ENCODE measurements at regions not wholly inside any gene's neighbourhood (a gene's known extent, or its start where the extent isn't known, plus 50 kb on each side); places are given as distances from the start of the nearest gene placed in this dataset.
A peak's percentile ranks its signal among the peaks of the same experiment; 100 is the strongest.

DNA sequence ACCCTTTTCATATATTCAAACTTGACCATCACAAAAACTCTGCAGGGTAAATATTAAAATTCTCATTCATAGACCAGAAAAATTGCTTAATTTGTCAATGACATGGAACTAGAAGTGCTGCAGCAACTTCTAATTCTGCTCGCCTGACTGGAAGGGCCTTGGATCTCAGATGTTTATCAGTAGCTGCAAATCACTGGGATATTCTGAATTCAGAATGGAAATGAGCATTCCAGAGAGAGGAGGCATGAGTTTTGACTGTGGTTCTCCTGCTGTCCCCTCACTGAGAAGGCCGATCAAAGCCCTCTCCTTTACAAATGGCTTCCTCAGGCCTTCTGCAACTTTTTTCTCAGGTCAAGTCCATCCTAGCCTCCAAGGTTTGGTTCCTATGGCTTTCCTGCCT is 171.3 kb upstream of the FAM78B start:
- H3K27me3 ChIP-seq (ENCODE audit: control insufficient read depth, insufficient read depth, low read length), result no peaks in the 10 kb centered on the region
- DNase-seq (ENCODE audit: low read depth in 4 of 6, low spot score in 6 of 6), result no peak
- no peak overlapping the region for H3K4me3 ChIP-seq (ENCODE audit: low read depth, low read length)
- H3K9me3 ChIP-seq (ENCODE audit: control insufficient read depth, insufficient read depth, low read length), result no peaks in the 10 kb centered on the region
- H3K4me1 ChIP-seq (ENCODE audit: control insufficient read depth, insufficient read depth, low read length), result no peaks in the 10 kb centered on the region
- H3K27ac ChIP-seq (ENCODE audit: low read depth, low read length), result no peak overlapping the region
- H3K36me3 ChIP-seq (ENCODE audit: control insufficient read depth, insufficient read depth, low read length), result no peaks in the 10 kb centered on the region
- WGBS (ENCODE audit: insufficient coverage), result 89% methylated on average over 2 of the region's 2 CpGs

- H3K4me1 ChIP-seq (ENCODE audit: control insufficient read depth, insufficient read depth, low read length), result no peaks in the 10 kb centered on the region
- H3K27me3 ChIP-seq (ENCODE audit: control insufficient read depth, insufficient read depth, low read length), result no peaks in the 10 kb centered on the region
- no peak for DNase-seq (ENCODE audit: low read depth in 4 of 6, low spot score in 6 of 6)
- H3K27ac ChIP-seq (ENCODE audit: low read depth, low read length), result no peak overlapping the region
- no peaks in the 10 kb centered on the region for H3K36me3 ChIP-seq (ENCODE audit: control insufficient read depth, insufficient read depth, low read length)
- H3K4me3 ChIP-seq (ENCODE audit: low read depth, low read length), result no peak overlapping the region
- H3K9me3 ChIP-seq (ENCODE audit: control insufficient read depth, insufficient read depth, low read length), result no peaks in the 10 kb centered on the region
Measured at GRCh38 chr1:166340709-166341108, 173.9 kb upstream of the FAM78B start.

- Histone ChIP-seq H3K4me3 (ENCODE audit: low read depth, low read length) (no peak overlapping the region), H3K27ac (ENCODE audit: low read depth, low read length) (no peak overlapping the region), H3K27me3 (ENCODE audit: control insufficient read depth, insufficient read depth, low read length) (no peaks in the 10 kb centered on the region), H3K36me3 (ENCODE audit: control insufficient read depth, insufficient read depth, low read length) (no peaks in the 10 kb centered on the region), H3K9me3 (ENCODE audit: control insufficient read depth, insufficient read depth, low read length) (no peaks in the 10 kb centered on the region), H3K4me1 (ENCODE audit: control insufficient read depth, insufficient read depth, low read length) (no peaks in the 10 kb centered on the region)
- 96% methylated on average over 14 of the region's 22 CpGs for WGBS (ENCODE audit: insufficient coverage)
- no peak for DNase-seq (ENCODE audit: low read depth in 4 of 6, low spot score in 6 of 6)
Measured at GRCh38 chr1:166343276-166343675, 176.5 kb upstream of the FAM78B start.

- peak in 2 of 6 donors; percentile 24 to 66 for DNase-seq (ENCODE audit: low read depth in 4 of 6, low spot score in 6 of 6)
- H3K4me1 ChIP-seq (ENCODE audit: control insufficient read depth, insufficient read depth, low read length), result no peaks in the 10 kb centered on the region
- no peaks in the 10 kb centered on the region for H3K36me3 ChIP-seq (ENCODE audit: control insufficient read depth, insufficient read depth, low read length)
- 20% methylated on average over 4 of the region's 5 CpGs for WGBS (ENCODE audit: insufficient coverage)
- H3K27me3 ChIP-seq (ENCODE audit: control insufficient read depth, insufficient read depth, low read length), result no peaks in the 10 kb centered on the region
- no peaks in the 10 kb centered on the region for H3K9me3 ChIP-seq (ENCODE audit: control insufficient read depth, insufficient read depth, low read length)
- no peak overlapping the region for H3K4me3 ChIP-seq (ENCODE audit: low read depth, low read length)
- no peak overlapping the region for H3K27ac ChIP-seq (ENCODE audit: low read depth, low read length)
Measured at GRCh38 chr1:166350490-166350889, 183.7 kb upstream of the FAM78B start.

DNA sequence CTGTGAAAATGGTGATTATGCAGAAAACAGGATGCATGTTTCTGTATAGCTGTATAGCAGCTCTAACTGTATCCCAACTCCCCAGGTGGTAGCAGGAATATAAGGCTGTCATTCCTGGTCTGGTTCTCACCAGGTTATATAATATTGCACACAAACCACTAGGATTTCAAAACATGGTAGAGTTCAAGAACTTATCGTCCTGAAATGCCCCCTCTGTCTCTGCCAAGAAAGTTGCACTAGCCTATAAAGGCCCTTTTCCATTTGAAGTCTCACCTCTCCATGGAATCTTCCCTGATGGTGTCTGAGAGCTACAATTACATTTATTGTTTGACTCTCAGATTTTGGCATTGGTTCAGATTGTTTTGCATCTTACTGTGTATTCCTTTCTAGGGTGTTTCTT is 184.9 kb upstream of the FAM78B start:
- H3K27ac ChIP-seq (ENCODE audit: low read depth, low read length), result no peak overlapping the region
- H3K27me3 ChIP-seq (ENCODE audit: control insufficient read depth, insufficient read depth, low read length), result no peaks in the 10 kb centered on the region
- WGBS (ENCODE audit: insufficient coverage), result no CpG with 5 or more reads among the region's 1 CpG
- no peak for DNase-seq (ENCODE audit: low read depth in 4 of 6, low spot score in 6 of 6)
- no peak overlapping the region for H3K4me3 ChIP-seq (ENCODE audit: low read depth, low read length)
- no peaks in the 10 kb centered on the region for H3K4me1 ChIP-seq (ENCODE audit: control insufficient read depth, insufficient read depth, low read length)
- H3K36me3 ChIP-seq (ENCODE audit: control insufficient read depth, insufficient read depth, low read length), result no peaks in the 10 kb centered on the region
- H3K9me3 ChIP-seq (ENCODE audit: control insufficient read depth, insufficient read depth, low read length), result no peaks in the 10 kb centered on the region

- 80% methylated on average over 2 of the region's 3 CpGs for WGBS (ENCODE audit: insufficient coverage)
- Histone ChIP-seq H3K36me3 (ENCODE audit: control insufficient read depth, insufficient read depth, low read length) (no peaks in the 10 kb centered on the region), H3K4me3 (ENCODE audit: low read depth, low read length) (no peak overlapping the region), H3K9me3 (ENCODE audit: control insufficient read depth, insufficient read depth, low read length) (no peaks in the 10 kb centered on the region), H3K27ac (ENCODE audit: low read depth, low read length) (no peak overlapping the region), H3K4me1 (ENCODE audit: control insufficient read depth, insufficient read depth, low read length) (no peaks in the 10 kb centered on the region), H3K27me3 (ENCODE audit: control insufficient read depth, insufficient read depth, low read length) (no peaks in the 10 kb centered on the region)
- DNase-seq (ENCODE audit: low read depth in 4 of 6, low spot score in 6 of 6), result peak in 1 of 6 donors; percentile 79
Measured at GRCh38 chr1:166353213-166353612, 186.4 kb upstream of the FAM78B start.

- H3K27me3 ChIP-seq (ENCODE audit: control insufficient read depth, insufficient read depth, low read length), result no peaks in the 10 kb centered on the region
- WGBS (ENCODE audit: insufficient coverage), result 20% methylated on average over 2 of the region's 4 CpGs
- no peaks in the 10 kb centered on the region for H3K36me3 ChIP-seq (ENCODE audit: control insufficient read depth, insufficient read depth, low read length)
- no peaks in the 10 kb centered on the region for H3K4me1 ChIP-seq (ENCODE audit: control insufficient read depth, insufficient read depth, low read length)
- no peak overlapping the region for H3K4me3 ChIP-seq (ENCODE audit: low read depth, low read length)
- H3K9me3 ChIP-seq (ENCODE audit: control insufficient read depth, insufficient read depth, low read length), result no peaks in the 10 kb centered on the region
- H3K27ac ChIP-seq (ENCODE audit: low read depth, low read length), result no peak overlapping the region
- DNase-seq (ENCODE audit: low read depth in 4 of 6, low spot score in 6 of 6), result peak in 1 of 6 donors; percentile 36
Measured at GRCh38 chr1:166354406-166354805, 187.6 kb upstream of the FAM78B start.

DNA sequence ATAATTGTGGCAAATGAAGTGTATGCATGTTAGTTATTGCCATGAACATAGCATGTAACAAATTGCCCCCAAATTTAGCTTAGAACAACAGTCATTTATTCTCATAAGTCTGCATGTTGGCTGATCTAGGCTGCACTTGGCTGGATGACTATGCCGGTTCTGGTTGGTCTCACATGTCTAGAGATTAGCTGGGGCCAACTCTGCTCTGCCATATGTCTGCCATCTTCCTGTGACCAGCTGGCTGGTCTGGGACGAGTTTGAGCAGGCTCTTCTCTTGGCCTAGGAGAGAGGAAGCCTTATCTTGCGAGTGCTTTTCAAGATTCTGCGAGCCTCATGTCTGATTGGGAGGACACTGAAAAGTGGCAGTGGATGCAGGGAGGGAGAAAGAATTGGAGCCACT is 198.3 kb upstream of the FAM78B start:
- Histone ChIP-seq H3K27me3 (ENCODE audit: control insufficient read depth, insufficient read depth, low read length) (no peaks in the 10 kb centered on the region), H3K27ac (ENCODE audit: low read depth, low read length) (no peak overlapping the region), H3K4me1 (ENCODE audit: control insufficient read depth, insufficient read depth, low read length) (no peaks in the 10 kb centered on the region), H3K9me3 (ENCODE audit: control insufficient read depth, insufficient read depth, low read length) (no peaks in the 10 kb centered on the region), H3K4me3 (ENCODE audit: low read depth, low read length) (no peak overlapping the region), H3K36me3 (ENCODE audit: control insufficient read depth, insufficient read depth, low read length) (no peaks in the 10 kb centered on the region)
- peak in 1 of 6 donors; percentile 70 for DNase-seq (ENCODE audit: low read depth in 4 of 6, low spot score in 6 of 6)
- 77% methylated on average over 2 of the region's 4 CpGs for WGBS (ENCODE audit: insufficient coverage)

GRCh38 chr1:166368030-166368429 is 201.2 kb upstream of the FAM78B start:
- Histone ChIP-seq H3K9me3 (ENCODE audit: control insufficient read depth, insufficient read depth, low read length) (no peaks in the 10 kb centered on the region), H3K4me1 (ENCODE audit: control insufficient read depth, insufficient read depth, low read length) (no peaks in the 10 kb centered on the region), H3K4me3 (ENCODE audit: low read depth, low read length) (no peak overlapping the region), H3K27me3 (ENCODE audit: control insufficient read depth, insufficient read depth, low read length) (no peaks in the 10 kb centered on the region), H3K36me3 (ENCODE audit: control insufficient read depth, insufficient read depth, low read length) (no peaks in the 10 kb centered on the region), H3K27ac (ENCODE audit: low read depth, low read length) (no peak overlapping the region)
- no peak for DNase-seq (ENCODE audit: low read depth in 4 of 6, low spot score in 6 of 6)
- 69% methylated on average over 1 of the region's 3 CpGs for WGBS (ENCODE audit: insufficient coverage)

DNA sequence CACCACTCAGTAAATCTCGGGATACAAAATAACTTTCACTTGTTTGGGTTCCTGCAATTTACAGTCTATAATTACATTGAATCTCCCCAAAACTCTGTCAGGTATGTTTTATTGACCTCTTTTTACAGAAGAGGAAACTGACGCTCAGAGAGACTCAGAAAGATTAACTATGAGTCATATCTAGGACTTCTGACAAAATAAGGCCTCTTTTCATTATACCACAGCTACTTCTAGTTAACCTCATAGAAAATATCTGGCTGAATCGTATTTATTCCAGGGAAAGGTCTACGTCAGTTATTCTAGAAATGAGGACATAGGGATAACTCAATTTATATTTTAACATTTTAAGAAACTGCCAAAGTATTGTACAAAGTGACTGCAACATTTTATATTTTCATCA is 211.1 kb upstream of the FAM78B start:
- Histone ChIP-seq H3K4me3 (ENCODE audit: low read depth, low read length) (no peak overlapping the region), H3K9me3 (ENCODE audit: control insufficient read depth, insufficient read depth, low read length) (no peaks in the 10 kb centered on the region), H3K4me1 (ENCODE audit: control insufficient read depth, insufficient read depth, low read length) (no peaks in the 10 kb centered on the region), H3K36me3 (ENCODE audit: control insufficient read depth, insufficient read depth, low read length) (no peaks in the 10 kb centered on the region), H3K27ac (ENCODE audit: low read depth, low read length) (no peak overlapping the region), H3K27me3 (ENCODE audit: control insufficient read depth, insufficient read depth, low read length) (no peaks in the 10 kb centered on the region)
- WGBS (ENCODE audit: insufficient coverage), result 100% methylated on average over 1 of the region's 4 CpGs
- DNase-seq (ENCODE audit: low read depth in 4 of 6, low spot score in 6 of 6), result no peak
